H9 (cell line): ENCODE measurements at regions not wholly inside any gene's neighbourhood (a gene's known extent, or its start where the extent isn't known, plus 50 kb on each side); places are given as distances from the start of the nearest gene placed in this dataset.

Source experiments
- DNase-seq: peaks from one replicate; pipeline ENCODE4 v3.0.0-alpha.2; 2017
- H2AFZ ChIP-seq: one replicate; pipeline ENCODE4 v1.6.1; 2013; ENCODE audit warnings: mild to moderate bottlenecking, low read length, control low read depth, moderate library complexity
- H2AK5ac ChIP-seq: 2 replicates; pipeline ENCODE4 v1.6.1; 2013; ENCODE audit warnings: low read length, control low read depth, mixed read lengths; ENCODE audit not compliant: insufficient read length
- H2BK120ac ChIP-seq: one replicate; pipeline ENCODE4 v1.6.1; 2013; ENCODE audit warnings: low read depth, mild to moderate bottlenecking, low read length, control low read depth, inconsistent platforms; ENCODE audit not compliant: poor library complexity, severe bottlenecking
- H2BK12ac ChIP-seq: 2 replicates; pipeline ENCODE4 v1.6.1; 2013; ENCODE audit warnings: low read length, control low read depth, mixed read lengths, low read depth; ENCODE audit not compliant: insufficient read length
- H2BK15ac ChIP-seq: 2 replicates; pipeline ENCODE4 v1.6.1; 2013; ENCODE audit warnings: low read depth, low read length, control low read depth
- H2BK20ac ChIP-seq: one replicate; pipeline ENCODE4 v1.6.1; 2013; ENCODE audit warnings: low read depth, mild to moderate bottlenecking, low read length, control low read depth, inconsistent platforms; ENCODE audit not compliant: poor library complexity, severe bottlenecking
- H2BK5ac ChIP-seq: 2 replicates; pipeline ENCODE4 v1.6.1; 2013; ENCODE audit warnings: low read length, control low read depth, mixed read lengths; ENCODE audit not compliant: insufficient read length
- H3K14ac ChIP-seq: 2 replicates; pipeline ENCODE4 v1.6.1; 2013; ENCODE audit warnings: low read length, control low read depth; ENCODE audit not compliant: insufficient read depth
- H3K18ac ChIP-seq: 2 replicates; pipeline ENCODE4 v1.6.1; 2013; ENCODE audit warnings: low read depth, mild to moderate bottlenecking, mixed read lengths, low read length, control low read depth; ENCODE audit not compliant: insufficient read length
- H3K23ac ChIP-seq: 2 replicates; pipeline ENCODE4 v1.6.1; 2013; ENCODE audit warnings: low read length, control low read depth, mixed read lengths, low read depth; ENCODE audit not compliant: insufficient read length
- H3K23me2 ChIP-seq: 2 replicates; pipeline ENCODE4 v1.6.1; 2013; ENCODE audit warnings: low read depth, mild to moderate bottlenecking, mixed read lengths, low read length, control low read depth; ENCODE audit not compliant: insufficient read length, poor library complexity, severe bottlenecking
- H3K27ac ChIP-seq: 2 replicates; pipeline ENCODE4 v1.5.1; 2013; ENCODE audit warnings: low read length, control low read depth, mixed read lengths, low read depth; ENCODE audit not compliant: insufficient read length
- H3K27me3 ChIP-seq: 2 replicates; pipeline ENCODE4 v1.6.1; 2013; ENCODE audit warnings: low read length, control low read depth, inconsistent platforms; ENCODE audit not compliant: insufficient read depth
- H3K4ac ChIP-seq: 2 replicates; pipeline ENCODE4 v1.6.1; 2013; ENCODE audit warnings: low read depth, mild to moderate bottlenecking, control low read depth, inconsistent platforms, low read length, moderate library complexity
- H3K4me1 ChIP-seq: 2 replicates; pipeline ENCODE4 v1.6.1; 2013; ENCODE audit warnings: low read length, control low read depth, inconsistent platforms; ENCODE audit not compliant: insufficient read depth
- H3K4me2 ChIP-seq: 2 replicates; pipeline ENCODE4 v1.6.1; 2013; ENCODE audit warnings: low read length, control low read depth, mixed read lengths; ENCODE audit not compliant: insufficient read length, insufficient read depth
- H3K56ac ChIP-seq: 2 replicates; pipeline ENCODE4 v1.6.1; 2013; ENCODE audit warnings: low read depth, mild to moderate bottlenecking, mixed read lengths, low read length, control low read depth; ENCODE audit not compliant: insufficient read length
- H3K79me1 ChIP-seq: 2 replicates; pipeline ENCODE4 v1.6.1; 2013; ENCODE audit warnings: low read depth, mild to moderate bottlenecking, moderate library complexity, low read length, control low read depth, inconsistent platforms; ENCODE audit not compliant: insufficient read depth, poor library complexity, severe bottlenecking
- H3K79me2 ChIP-seq: 2 replicates; pipeline ENCODE4 v1.6.1; 2013; ENCODE audit warnings: low read length, control low read depth, inconsistent platforms; ENCODE audit not compliant: insufficient read depth
- H3K9ac ChIP-seq: 2 replicates; pipeline ENCODE4 v1.6.1; 2013; ENCODE audit warnings: low read length, control low read depth, mixed read lengths; ENCODE audit not compliant: insufficient read length; ENCODE audit errors: extremely low read depth
- H3K9me3 ChIP-seq: one replicate; pipeline ENCODE4 v1.6.1; 2013; ENCODE audit warnings: low read depth, low read length, inconsistent platforms; ENCODE audit not compliant: control insufficient read depth
- H3T11ph ChIP-seq: one replicate; pipeline ENCODE4 v1.6.1; 2013; ENCODE audit warnings: mild to moderate bottlenecking, low read length, control low read depth, inconsistent platforms
- H4K20me1 ChIP-seq: one replicate; pipeline ENCODE4 v1.6.1; 2013; ENCODE audit not compliant: control insufficient read depth, insufficient read length, insufficient read depth
- H4K5ac ChIP-seq: 2 replicates; pipeline ENCODE4 v1.6.1; 2013; ENCODE audit warnings: low read depth, mild to moderate bottlenecking, mixed read lengths, low read length, control low read depth; ENCODE audit not compliant: insufficient read length
- H4K8ac ChIP-seq: replicated peaks from 2 replicates; pipeline ENCODE4 v1.6.1; 2013; ENCODE audit warnings: low read length, control low read depth, mixed read lengths, low read depth; ENCODE audit not compliant: insufficient read length
- H4K91ac ChIP-seq: 2 replicates; pipeline ENCODE4 v1.6.1; 2013; ENCODE audit warnings: low read depth, mild to moderate bottlenecking, moderate library complexity, mixed read lengths, low read length, control low read depth; ENCODE audit not compliant: insufficient read length
- H3K27ac Mint-ChIP-seq, 3 experiments: 2 replicates in 2 of 3; 3 replicates in 1 of 3; pipeline ENCODE4 v1.8.0; 2020 to 2021; ENCODE audit warnings: mixed read lengths in 3 of 3, mild to moderate bottlenecking in 1 of 3, moderate library complexity in 1 of 3
- H3K27me3 Mint-ChIP-seq: 2 replicates; pipeline ENCODE4 v1.8.0; 2021; ENCODE audit warnings: low read depth, mild to moderate bottlenecking, moderate library complexity, mixed read lengths
- H3K36me3 Mint-ChIP-seq, 3 experiments: 2 replicates in 2 of 3; 3 replicates in 1 of 3; pipeline ENCODE4 v1.8.0; 2020 to 2021; ENCODE audit warnings: low read depth in 3 of 3, mixed read lengths in 3 of 3; ENCODE audit not compliant: insufficient read depth in 1 of 3
- H3K4me1 Mint-ChIP-seq, 2 experiments: 2 replicates each; pipeline ENCODE4 v1.8.0; 2020; ENCODE audit warnings: mixed read lengths in 2 of 2
- H3K4me3 Mint-ChIP-seq, 2 experiments: 2 replicates in 1 of 2; 3 replicates in 1 of 2; pipeline ENCODE4 v1.8.0; 2020 to 2021; ENCODE audit warnings: mild to moderate bottlenecking in 2 of 2, mixed read lengths in 2 of 2, moderate library complexity in 1 of 2
- H3K9me3 Mint-ChIP-seq, 2 experiments: 2 replicates in 1 of 2; 3 replicates in 1 of 2; pipeline ENCODE4 v1.8.0; 2020; ENCODE audit warnings: mild to moderate bottlenecking in 2 of 2, mixed read lengths in 2 of 2, moderate library complexity in 1 of 2
- WGBS: extraction: QIAGEN DNeasy Blood & Tissue Kit; methylation state at CpG from one replicate; pipeline ENCODE4 v1.1.7; 2013; ENCODE audit warnings: missing lambda C conversion rate, low lambda C conversion rate, mixed read lengths; ENCODE audit not compliant: insufficient read length; ENCODE audit errors: extremely low coverage; 5-methylcytosine and 5-hydroxymethylcytosine counted together
- TF ChIP-seq, protein P1 (sequence below): fragments of 200-600 bp; sonication (generic); conservative IDR thresholded peaks from 3 replicates; pipeline ENCODE4 v1.8.0; 2021; ENCODE audit warnings: antibody characterized with exemption, mild to moderate bottlenecking

DNA sequence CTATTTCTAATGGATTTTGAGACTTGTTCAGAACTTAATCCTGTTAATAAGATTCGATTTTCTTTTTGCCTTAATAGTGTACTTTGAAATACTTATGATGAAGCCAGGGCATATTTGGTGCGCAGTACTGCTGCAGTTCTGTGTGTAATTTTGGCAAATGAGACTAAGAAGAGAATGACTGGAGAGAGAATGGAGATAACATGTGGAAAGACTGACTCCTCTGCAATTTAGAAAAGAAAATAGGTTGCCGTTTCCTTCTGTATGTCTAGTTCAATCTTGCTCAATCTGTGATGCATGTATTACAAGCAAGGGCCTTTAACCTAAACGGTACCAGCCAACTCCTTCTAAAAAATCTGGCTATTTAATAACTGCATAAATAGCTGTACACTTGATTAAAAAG is 285.1 kb upstream of the CDH11 start:
- H2BK15ac ChIP-seq = no peak overlapping the region
- no peak overlapping the region for H3T11ph ChIP-seq
- H3K4me2 ChIP-seq = no peak overlapping the region
- H4K91ac ChIP-seq = no peak overlapping the region
- no peak overlapping the region for H2AK5ac ChIP-seq
- H3K27me3 ChIP-seq = no peaks in the 10 kb centered on the region
- H3K14ac ChIP-seq = no peak overlapping the region
- Mint-ChIP-seq H3K4me3 (no peak overlapping the region), H3K27ac (no peak overlapping the region), H3K9me3 (peaks cover 0 to 2% of the 10 kb centered on the region in 2 experiments; a peak in 1 of 5 replicates), H3K36me3 (peaks cover 0 to 2% (median 0%) of the 10 kb centered on the region in 3 experiments; a peak in 1 of 7 replicates), H3K4me1 (no peaks in the 10 kb centered on the region), H3K27me3 (no peaks in the 10 kb centered on the region)
- no peak for DNase-seq
- H3K79me2 ChIP-seq = no peaks in the 10 kb centered on the region
- H4K5ac ChIP-seq = no peak overlapping the region
- no peak overlapping the region for H3K9ac ChIP-seq
- H2BK12ac ChIP-seq = no peak overlapping the region
- H3K79me1 ChIP-seq = no peaks in the 10 kb centered on the region
- H4K8ac ChIP-seq = no peak overlapping the region
- no peaks in the 10 kb centered on the region; the same call in 1 of the 2 replicates for H3K4me1 ChIP-seq
- no peak overlapping the region for H2BK20ac ChIP-seq
- no peak overlapping the region for H3K56ac ChIP-seq
- no peaks in the 10 kb centered on the region for H3K9me3 ChIP-seq
- no peak overlapping the region for H2AFZ ChIP-seq
- no peak overlapping the region for H3K27ac ChIP-seq
- no CpG with 5 or more reads among the region's 4 CpGs for WGBS
- no peak overlapping the region for H3K4ac ChIP-seq
- H3K23me2 ChIP-seq = no peaks in the 10 kb centered on the region
- TF ChIP-seq, protein P1, sequence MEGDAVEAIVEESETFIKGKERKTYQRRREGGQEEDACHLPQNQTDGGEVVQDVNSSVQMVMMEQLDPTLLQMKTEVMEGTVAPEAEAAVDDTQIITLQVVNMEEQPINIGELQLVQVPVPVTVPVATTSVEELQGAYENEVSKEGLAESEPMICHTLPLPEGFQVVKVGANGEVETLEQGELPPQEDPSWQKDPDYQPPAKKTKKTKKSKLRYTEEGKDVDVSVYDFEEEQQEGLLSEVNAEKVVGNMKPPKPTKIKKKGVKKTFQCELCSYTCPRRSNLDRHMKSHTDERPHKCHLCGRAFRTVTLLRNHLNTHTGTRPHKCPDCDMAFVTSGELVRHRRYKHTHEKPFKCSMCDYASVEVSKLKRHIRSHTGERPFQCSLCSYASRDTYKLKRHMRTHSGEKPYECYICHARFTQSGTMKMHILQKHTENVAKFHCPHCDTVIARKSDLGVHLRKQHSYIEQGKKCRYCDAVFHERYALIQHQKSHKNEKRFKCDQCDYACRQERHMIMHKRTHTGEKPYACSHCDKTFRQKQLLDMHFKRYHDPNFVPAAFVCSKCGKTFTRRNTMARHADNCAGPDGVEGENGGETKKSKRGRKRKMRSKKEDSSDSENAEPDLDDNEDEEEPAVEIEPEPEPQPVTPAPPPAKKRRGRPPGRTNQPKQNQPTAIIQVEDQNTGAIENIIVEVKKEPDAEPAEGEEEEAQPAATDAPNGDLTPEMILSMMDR = no peak
- no peak overlapping the region for H2BK120ac ChIP-seq
- H4K20me1 ChIP-seq = no peaks in the 10 kb centered on the region
- no peak overlapping the region for H3K23ac ChIP-seq
- H3K18ac ChIP-seq = no peak overlapping the region
- no peak overlapping the region for H2BK5ac ChIP-seq
